HG02642 (cell line): ENCODE measurements at regions not wholly inside any gene's neighbourhood (a gene's known extent, or its start where the extent isn't known, plus 50 kb on each side); places are given as distances from the start of the nearest gene placed in this dataset.

Experiments used
- ATAC-seq: cut with Tn5 transposase; IDR thresholded peaks from one replicate; pipeline ENCODE4 v1.9.1; 2021; ENCODE audit warnings: mild to moderate bottlenecking; ENCODE audit not compliant: unreplicated experiment, poor library complexity

DNA sequence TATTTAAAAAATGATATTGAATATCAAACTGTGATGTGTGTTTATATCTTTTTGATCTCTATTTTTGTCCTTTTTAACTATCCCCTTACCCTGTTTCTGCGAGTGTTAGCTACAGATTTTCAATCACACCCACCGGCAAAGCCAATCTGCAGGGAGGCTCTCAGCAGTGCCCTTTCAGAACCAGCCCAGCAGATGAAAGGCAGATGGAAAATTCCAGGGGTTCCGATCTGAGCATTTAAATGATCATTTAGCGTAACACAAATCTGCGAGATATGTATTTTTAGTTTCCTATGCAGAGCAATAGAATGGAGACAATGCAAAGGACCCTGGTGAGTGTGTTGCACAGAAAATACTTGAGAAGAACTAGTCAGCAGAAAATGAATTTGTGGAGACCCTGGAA lies 2170.5 kb upstream of the PIK3C3 start:
- no peak for ATAC-seq

- ATAC-seq: no peak
These were observed 2173.5 kb upstream of the PIK3C3 start for GRCh38 chr18:39781565-39781964.

GRCh38 chr18:39780774-39781173 lies 2174.3 kb upstream of the PIK3C3 start:
- ATAC-seq: no peak

DNA sequence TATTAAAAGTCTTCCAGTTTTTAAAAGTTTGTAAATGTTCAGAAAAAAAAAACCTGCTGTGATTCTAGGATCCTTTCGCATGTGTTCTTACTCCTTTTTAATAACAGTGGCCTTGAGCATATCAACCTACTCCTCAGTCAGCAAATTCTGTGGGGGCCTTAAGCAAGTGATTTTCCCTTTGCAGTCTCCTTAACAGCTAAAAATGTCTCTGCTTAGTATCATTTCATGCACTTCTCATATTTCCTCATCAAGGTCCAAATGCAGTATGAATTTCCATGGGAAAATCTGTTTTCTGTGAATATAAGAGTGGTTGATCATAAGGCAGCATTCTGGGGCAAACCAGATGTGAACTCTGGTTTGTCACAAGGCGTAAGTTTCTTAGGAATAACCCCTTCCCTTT lies 2175.1 kb upstream of the PIK3C3 start:
- no peak for ATAC-seq

DNA sequence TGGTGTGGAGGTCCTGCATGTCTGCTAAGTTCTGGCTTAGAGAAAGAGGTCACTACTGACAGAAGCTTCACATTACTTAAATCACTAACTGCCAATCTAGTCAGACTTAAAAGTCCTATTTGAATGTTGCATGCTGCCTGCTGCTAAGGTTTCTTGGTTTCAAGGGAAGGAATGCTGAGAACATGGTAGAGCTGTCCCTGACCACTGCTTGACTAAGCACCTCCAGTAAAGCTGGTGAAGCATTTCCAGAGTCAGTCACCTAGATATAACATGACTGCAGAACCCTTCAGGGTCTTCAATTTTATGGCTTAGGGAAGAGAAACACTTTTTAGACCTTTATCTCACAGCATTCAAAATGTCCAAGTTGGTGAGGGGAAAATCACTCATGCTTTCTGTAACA lies 2178.3 kb upstream of the PIK3C3 start:
- no peak for ATAC-seq

DNA sequence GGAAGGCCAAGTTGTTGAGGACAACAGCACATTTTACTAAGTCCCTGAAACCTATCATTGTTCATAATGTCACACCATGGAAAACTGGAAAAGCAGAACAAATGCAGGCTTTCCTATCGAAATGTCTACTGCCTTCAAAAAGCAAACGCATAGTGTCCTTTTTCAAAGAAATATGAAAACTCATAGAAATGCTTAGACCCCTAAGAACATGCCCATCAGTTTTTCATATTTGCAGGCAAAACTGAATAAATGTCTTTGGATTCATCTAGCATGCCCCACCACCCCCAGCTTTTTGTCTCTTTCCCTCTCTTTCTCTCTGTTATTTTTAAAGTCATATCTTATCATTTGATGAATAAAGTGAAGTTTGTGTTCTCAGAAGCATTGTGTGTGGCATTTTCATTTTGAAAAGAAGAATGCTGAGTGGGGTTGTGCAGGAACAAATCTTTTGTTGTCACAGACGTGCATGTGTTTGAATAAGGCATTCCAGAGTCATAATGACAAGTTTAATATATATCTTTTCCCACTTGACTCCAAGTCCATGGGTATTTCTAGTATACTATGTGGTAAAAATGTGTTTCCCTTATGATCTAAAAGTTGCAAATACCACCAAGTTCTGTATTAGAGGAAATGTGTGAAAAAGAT lies 2180.0 kb upstream of the PIK3C3 start:
- ATAC-seq: no peak

DNA sequence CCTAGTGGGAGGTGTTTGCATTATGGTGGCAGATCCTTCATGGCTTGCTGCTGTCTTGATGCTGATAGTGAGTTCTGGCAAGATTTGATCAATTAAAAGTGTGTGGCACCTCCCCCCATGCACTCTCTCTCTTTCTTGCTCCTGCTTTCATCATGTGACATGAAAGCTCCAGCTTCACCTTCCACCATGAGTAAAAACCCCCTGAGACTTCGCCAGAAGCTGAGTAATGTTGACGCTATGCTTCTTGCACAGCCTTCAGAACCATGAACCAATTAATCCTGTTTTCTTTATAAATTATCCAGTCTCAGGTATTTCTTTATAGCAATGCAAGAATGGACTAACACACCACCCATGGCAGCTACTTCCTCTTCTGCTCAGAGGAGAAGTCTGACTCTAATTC lies 2181.4 kb upstream of the PIK3C3 start:
- ATAC-seq: no peak

DNA sequence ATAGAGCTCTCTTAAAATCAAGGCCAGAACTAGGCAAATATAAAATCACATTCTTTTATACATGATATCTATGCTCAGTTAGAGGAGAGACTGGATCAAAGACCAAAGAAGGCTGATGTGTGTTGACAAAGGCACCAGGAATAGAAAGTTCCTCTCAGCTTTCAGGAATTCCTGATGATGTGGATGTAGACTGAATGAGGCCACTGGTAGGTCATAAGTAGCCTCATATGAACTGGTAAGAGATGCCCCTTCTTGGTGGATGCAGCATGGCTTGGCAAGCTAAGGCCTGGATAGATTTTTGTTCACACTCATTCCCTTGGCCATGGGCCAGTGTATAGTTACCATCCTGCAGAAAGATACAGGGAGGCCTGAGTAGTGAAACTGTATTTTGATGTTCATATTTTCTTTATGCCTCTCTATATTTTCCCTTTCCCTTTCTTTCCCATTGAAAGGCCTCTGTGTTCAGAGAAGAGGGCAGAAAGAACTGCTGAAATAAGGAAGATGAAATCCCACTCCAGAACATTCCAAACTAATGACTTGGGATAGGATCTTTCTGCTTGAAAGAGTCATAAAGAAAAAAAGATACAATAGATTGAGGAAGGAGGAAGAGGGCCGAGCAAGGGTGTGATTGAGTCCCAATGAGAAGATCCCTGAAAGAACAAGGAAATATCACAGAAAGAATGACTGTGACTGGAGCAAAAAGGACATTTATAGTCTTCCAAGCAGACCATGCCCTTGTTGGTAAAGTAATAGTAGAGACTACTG lies 2182.7 kb upstream of the PIK3C3 start:
- ATAC-seq: no peak

GRCh38 chr18:39770399-39770798 lies 2184.6 kb upstream of the PIK3C3 start:
- no peak for ATAC-seq

GRCh38 chr18:39764873-39765272 lies 2190.2 kb upstream of the PIK3C3 start:
- no peak for ATAC-seq

GRCh38 chr18:39761273-39761672 lies 2193.8 kb upstream of the PIK3C3 start:
- no peak for ATAC-seq

DNA sequence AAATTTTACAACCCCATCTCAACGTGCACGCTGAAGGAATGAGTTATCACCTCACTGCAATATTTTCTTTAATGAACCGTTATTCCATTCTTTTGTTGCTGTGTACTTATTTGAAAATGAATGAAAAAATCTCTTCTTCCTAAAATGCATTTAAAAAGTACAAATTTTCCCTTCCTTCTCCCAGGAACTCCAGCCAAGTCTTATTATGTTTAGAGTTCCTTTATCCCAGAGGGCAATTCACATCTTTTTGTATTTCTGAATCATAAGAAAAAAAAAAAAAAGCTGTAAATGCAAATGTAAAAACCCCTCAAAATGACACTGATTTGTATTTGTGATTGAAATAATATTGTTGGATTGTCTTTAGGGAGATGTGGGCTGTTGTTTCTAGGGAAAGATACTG lies 2194.3 kb upstream of the CELF4 start:
- ATAC-seq: no peak

DNA sequence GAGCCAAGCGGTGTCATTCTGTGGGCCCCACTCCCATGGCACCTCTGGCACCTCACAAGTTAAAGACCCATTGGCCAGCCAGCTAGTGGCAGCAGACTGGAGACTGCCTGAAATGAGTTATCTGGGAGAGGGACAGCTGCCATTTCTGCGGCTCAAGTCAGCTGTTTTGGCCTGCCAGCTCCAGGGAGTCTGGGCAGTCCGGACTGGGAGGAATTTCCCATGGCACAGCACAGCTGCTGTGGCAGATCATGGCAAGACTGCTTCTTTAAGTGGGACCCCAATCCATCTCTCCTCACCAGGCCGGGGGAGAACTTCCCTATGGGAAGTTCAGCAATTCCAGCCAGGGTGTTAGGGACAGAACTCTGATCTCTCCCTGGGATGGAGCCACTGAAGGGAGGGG lies 2187.6 kb upstream of the CELF4 start:
- ATAC-seq: no peak

GRCh38 chr18:39752351-39752750 lies 2186.8 kb upstream of the CELF4 start:
- ATAC-seq: no peak

- ATAC-seq: no peak
These were observed 2186.3 kb upstream of the CELF4 start for GRCh38 chr18:39751921-39752320.

- ATAC-seq: no peak
These were observed 2185.6 kb upstream of the CELF4 start for GRCh38 chr18:39751161-39751560.

GRCh38 chr18:39749154-39749553 lies 2183.6 kb upstream of the CELF4 start:
- ATAC-seq: no peak

DNA sequence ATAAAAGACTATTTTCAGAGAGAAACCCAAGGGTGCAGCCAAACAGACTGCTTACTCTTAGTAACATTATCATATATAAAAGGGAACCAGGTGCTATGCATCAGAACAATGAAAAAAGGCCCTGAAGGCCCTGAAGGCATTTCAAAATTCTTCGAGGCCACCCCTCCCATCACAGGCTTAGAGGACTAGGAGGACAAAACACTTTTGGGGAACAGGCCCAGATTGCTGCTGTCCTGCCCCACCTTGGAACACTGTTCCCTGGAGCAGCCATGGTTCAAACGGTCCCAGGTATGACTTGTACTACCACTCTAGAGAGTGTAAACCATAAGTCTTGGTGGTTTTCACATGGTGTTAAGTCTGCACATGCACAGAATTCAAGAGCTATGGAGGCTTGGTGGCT lies 2183.1 kb upstream of the CELF4 start:
- ATAC-seq: no peak

DNA sequence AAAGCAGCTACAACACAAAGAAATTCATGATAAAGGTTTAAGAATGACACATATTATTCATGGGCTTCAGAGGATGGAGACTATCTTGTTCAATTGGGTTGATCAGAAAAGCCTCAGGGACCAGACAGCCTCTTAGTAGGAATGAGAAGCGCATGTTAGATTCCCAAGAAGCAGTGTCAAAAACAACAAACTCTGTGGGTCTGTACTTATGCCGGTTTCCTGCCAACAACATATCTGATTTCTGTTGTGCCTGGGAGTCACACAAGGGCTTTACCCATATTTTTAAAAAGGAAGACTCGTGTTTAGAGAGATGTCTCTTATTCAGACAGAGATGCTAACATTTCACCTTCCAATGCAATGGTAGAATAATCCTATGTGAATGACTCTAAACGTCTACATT lies 2180.6 kb upstream of the CELF4 start:
- ATAC-seq: no peak

- no peak for ATAC-seq
These were observed 2177.9 kb upstream of the CELF4 start for GRCh38 chr18:39743463-39743862.

- no peak for ATAC-seq
These were observed 2176.3 kb upstream of the CELF4 start for GRCh38 chr18:39741755-39742466.

- ATAC-seq: no peak
These were observed 2172.3 kb upstream of the CELF4 start for GRCh38 chr18:39737869-39738268.
